ENCODE measurements at regions not wholly inside any gene's neighbourhood (a gene's known extent, or its start where the extent isn't known, plus 50 kb on each side); places are given as distances from the start of the nearest gene placed in this dataset.

GRCh38 chr1:58966103-58966916, 182.5 kb upstream of the JUN start:
- TF ChIP-seq, protein P1, sequence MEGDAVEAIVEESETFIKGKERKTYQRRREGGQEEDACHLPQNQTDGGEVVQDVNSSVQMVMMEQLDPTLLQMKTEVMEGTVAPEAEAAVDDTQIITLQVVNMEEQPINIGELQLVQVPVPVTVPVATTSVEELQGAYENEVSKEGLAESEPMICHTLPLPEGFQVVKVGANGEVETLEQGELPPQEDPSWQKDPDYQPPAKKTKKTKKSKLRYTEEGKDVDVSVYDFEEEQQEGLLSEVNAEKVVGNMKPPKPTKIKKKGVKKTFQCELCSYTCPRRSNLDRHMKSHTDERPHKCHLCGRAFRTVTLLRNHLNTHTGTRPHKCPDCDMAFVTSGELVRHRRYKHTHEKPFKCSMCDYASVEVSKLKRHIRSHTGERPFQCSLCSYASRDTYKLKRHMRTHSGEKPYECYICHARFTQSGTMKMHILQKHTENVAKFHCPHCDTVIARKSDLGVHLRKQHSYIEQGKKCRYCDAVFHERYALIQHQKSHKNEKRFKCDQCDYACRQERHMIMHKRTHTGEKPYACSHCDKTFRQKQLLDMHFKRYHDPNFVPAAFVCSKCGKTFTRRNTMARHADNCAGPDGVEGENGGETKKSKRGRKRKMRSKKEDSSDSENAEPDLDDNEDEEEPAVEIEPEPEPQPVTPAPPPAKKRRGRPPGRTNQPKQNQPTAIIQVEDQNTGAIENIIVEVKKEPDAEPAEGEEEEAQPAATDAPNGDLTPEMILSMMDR (IDR thresholded peaks at IDR 0.05; ENCODE audit: insufficient read depth, low read length) = no peak
- no peak for TF ChIP-seq GABPA (IDR thresholded peaks at IDR 0.05; ENCODE audit: low read depth)

Data from HL-60 (cell line).